Activated CD8-positive, alpha-beta T cell treated with anti-CD3 and anti-CD28 coated beads for 36 hours (primary cell): ENCODE measurements at regions not wholly inside any gene's neighbourhood (a gene's known extent, or its start where the extent isn't known, plus 50 kb on each side); places are given as distances from the start of the nearest gene placed in this dataset.

ENCODE experiments used
- ATAC-seq: fragments of 200-7000 bp; cut with Tn5 transposase; one replicate; pipeline ENCODE4 v1.10.0; 2021; ENCODE audit warnings: mild to moderate bottlenecking, moderate library complexity
- CTCF ChIA-PET: fragments of 350-600 bp; sonication (Branson Sonifier 250); formaldehyde crosslinking; loops from one replicate; lab custom pipeline; 2021; ENCODE audit warnings: antibody characterized with exemption; lab: Charles Lee
- POLR2A ChIA-PET: fragments of 350-600 bp; sonication (Branson Sonifier 250); formaldehyde crosslinking; loops from one replicate; lab custom pipeline; 2021; ENCODE audit warnings: antibody characterized with exemption; lab: Charles Lee
- DNase-seq: peaks from one replicate; pipeline ENCODE4 v3.0.0-alpha.2; 2020
- H3K27ac Mint-ChIP-seq: one replicate; pipeline ENCODE4 v1.8.0; 2021; ENCODE audit warnings: mild to moderate bottlenecking, mixed read lengths
- H3K27me3 Mint-ChIP-seq: one replicate; pipeline ENCODE4 v1.8.0; 2021; ENCODE audit warnings: mixed read lengths
- H3K36me3 Mint-ChIP-seq: one replicate; pipeline ENCODE4 v1.8.0; 2021; ENCODE audit warnings: low read depth, mixed read lengths
- H3K4me1 Mint-ChIP-seq: one replicate; pipeline ENCODE4 v1.8.0; 2021; ENCODE audit warnings: low read depth, mixed read lengths
- H3K4me3 Mint-ChIP-seq: one replicate; pipeline ENCODE4 v1.8.0; 2021; ENCODE audit warnings: mild to moderate bottlenecking, moderate library complexity, mixed read lengths
- H3K9me3 Mint-ChIP-seq: one replicate; pipeline ENCODE4 v1.8.0; 2021; ENCODE audit warnings: mixed read lengths
- intact Hi-C: fragments of 100-400 bp; cut with micrococcal nuclease; formaldehyde crosslinking; loops from one replicate; pipeline ENCODE4 v1.10.0; 2022
- TF ChIP-seq, protein P1 (sequence below): fragments of 200-600 bp; IDR thresholded peaks from one replicate; pipeline ENCODE4 v1.8.0; 2022; ENCODE audit warnings: antibody characterized with exemption, mild to moderate bottlenecking

DNA sequence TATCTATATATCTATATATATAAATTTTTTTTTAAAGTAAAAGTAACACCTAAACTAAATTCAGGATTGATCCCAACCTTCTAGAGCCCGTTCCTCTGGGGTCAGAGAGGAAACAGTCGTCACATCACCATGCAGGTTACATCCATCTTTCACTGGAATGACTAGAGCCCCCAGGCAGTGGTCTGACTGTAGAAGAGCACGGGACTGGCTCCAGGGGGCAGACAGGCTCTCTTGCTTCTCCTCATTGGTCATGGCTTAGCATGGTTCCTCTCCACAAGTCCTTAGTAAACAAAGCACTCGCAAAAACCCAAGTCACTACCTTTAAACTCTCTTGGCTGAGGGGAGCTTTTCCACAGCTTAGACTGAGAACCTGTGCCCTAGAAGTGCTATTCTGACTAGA, 110.5 kb downstream of the NR2F2 start:
- DNase-seq (no peak), ATAC-seq (no peak)
- Mint-ChIP-seq H3K27ac (no peak overlapping the region), H3K9me3 (peaks cover 2% of the 10 kb centered on the region), H3K4me3 (no peak overlapping the region), H3K27me3 (no peaks in the 10 kb centered on the region), H3K36me3 (no peaks in the 10 kb centered on the region), H3K4me1 (no peaks in the 10 kb centered on the region)
- POLR2A ChIA-PET, result no interaction called here
- intact Hi-C loops, result no loop called here
- TF ChIP-seq, protein P1, sequence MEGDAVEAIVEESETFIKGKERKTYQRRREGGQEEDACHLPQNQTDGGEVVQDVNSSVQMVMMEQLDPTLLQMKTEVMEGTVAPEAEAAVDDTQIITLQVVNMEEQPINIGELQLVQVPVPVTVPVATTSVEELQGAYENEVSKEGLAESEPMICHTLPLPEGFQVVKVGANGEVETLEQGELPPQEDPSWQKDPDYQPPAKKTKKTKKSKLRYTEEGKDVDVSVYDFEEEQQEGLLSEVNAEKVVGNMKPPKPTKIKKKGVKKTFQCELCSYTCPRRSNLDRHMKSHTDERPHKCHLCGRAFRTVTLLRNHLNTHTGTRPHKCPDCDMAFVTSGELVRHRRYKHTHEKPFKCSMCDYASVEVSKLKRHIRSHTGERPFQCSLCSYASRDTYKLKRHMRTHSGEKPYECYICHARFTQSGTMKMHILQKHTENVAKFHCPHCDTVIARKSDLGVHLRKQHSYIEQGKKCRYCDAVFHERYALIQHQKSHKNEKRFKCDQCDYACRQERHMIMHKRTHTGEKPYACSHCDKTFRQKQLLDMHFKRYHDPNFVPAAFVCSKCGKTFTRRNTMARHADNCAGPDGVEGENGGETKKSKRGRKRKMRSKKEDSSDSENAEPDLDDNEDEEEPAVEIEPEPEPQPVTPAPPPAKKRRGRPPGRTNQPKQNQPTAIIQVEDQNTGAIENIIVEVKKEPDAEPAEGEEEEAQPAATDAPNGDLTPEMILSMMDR, result no peak
- CTCF ChIA-PET, result no interaction called here

DNA sequence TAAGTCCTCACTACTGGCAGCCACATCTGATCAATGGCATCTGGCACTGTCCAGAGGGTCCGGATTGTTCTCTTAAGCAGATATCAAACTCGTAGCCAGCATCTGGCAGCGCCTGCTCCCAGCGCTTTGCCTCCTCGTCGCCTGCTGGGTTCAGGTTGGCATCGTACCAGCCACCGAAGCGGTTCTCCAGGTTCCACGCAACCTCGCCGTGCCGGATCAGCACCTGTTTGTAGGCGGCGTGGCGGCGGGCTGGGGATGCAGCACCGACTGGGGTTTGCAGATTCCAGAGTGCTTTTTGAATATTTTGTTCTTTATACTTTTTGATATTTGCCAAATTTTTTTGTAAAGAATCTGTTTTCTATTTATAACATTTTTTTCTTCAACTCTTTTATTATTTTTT, 111.6 kb downstream of the NR2F2 start:
- POLR2A ChIA-PET, result no interaction called here

DNA sequence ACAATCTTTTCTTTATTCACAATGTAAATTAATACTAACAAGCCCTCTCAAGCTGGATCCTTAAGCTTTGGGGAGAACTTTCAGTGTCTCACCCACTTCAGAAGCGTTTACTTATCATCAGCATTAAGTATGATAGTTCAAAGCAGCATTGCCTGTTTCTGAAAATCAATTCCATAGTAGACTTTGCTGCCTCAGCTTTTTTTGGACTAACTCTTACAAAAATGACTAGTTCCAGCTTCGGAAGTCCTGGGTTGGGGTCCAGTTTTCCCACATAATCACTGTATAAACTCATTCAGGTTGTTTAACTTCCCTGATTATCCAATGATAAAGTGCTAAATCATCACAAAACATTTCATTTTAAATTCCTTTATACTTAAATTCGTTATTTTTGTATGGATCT, 114.4 kb downstream of the NR2F2 start:
- H3K27ac Mint-ChIP-seq, result no peak overlapping the region
- ATAC-seq (no peak), DNase-seq (no peak)
- ChIA-PET CTCF (interaction anchor here (0.7 kb wide), 1 partner anchor 13 kb away, joined by 4 read pairs; no protein-coding TSS in a partner anchor), POLR2A (no interaction called here)
- intact Hi-C loops, result no loop called here
- H3K4me3 Mint-ChIP-seq, result no peak overlapping the region
- H3K27me3 Mint-ChIP-seq, result no peaks in the 10 kb centered on the region
- peaks cover 2% of the 10 kb centered on the region for H3K9me3 Mint-ChIP-seq
- TF ChIP-seq, protein P1, result no peak
- no peaks in the 10 kb centered on the region for H3K4me1 Mint-ChIP-seq
- H3K36me3 Mint-ChIP-seq, result no peaks in the 10 kb centered on the region

More for the DNA sequence above, 111.6 kb downstream of the NR2F2 start:
- Mint-ChIP-seq H3K9me3 (peaks cover 2% of the 10 kb centered on the region), H3K4me1 (no peaks in the 10 kb centered on the region), H3K36me3 (no peaks in the 10 kb centered on the region), H3K4me3 (no peak overlapping the region), H3K27ac (no peak overlapping the region), H3K27me3 (no peaks in the 10 kb centered on the region)
- intact Hi-C loops, result no loop called here
- TF ChIP-seq, protein P1, result no peak
- ATAC-seq (no peak), DNase-seq (no peak)
- CTCF ChIA-PET, result no interaction called here

DNA sequence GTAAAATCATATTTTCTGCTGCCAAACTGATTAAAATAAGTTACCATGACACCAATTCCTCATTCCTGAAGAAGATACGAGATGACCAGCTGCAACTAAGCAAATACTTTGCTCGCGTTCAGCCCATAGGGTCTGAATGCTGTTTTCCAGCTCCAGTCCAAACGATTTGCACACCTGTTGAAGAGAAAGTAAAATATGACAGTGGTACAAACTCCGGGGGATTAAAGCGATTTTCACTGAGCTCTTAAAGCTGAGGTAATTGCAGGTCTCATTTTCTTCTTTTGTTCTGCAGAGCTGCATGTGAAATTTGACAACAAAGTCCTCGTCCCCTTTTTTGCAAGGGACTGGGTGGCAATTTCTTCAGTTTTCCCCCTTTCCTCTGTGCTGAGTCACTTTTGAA, 118.4 kb downstream of the NR2F2 start:
- TF ChIP-seq, protein P1, result no peak
- Mint-ChIP-seq H3K4me1 (no peaks in the 10 kb centered on the region), H3K27ac (no peak overlapping the region), H3K36me3 (no peaks in the 10 kb centered on the region), H3K4me3 (no peak overlapping the region), H3K9me3 (no peaks in the 10 kb centered on the region), H3K27me3 (no peaks in the 10 kb centered on the region)
- ATAC-seq (no peak), DNase-seq (no peak)
- ChIA-PET CTCF (no interaction called here), POLR2A (no interaction called here)
- intact Hi-C loops, result no loop called here

DNA sequence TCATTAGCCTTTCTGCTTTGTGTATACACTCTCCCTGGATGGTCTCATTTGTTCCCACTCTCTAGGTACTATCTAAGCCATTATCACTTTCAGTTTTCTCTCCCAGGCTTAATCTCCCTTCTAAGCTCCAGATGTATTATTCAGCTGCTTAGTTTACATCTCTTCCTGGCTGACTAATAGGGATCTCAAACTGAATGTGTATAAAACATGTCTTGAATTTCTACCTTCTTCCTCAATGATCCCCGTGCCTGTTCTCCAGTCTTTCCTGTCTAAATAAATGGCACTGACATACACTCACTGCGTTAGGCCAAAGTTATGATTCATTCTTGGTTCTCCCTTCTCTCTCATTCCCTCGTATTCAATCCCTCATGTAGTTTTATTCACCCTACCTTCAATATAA, 127.3 kb downstream of the NR2F2 start:
- no peak overlapping the region for H3K27ac Mint-ChIP-seq
- CTCF ChIA-PET, result interaction anchor here (1.3 kb wide), 1 partner anchor 13 kb away, joined by 4 read pairs; no protein-coding TSS in a partner anchor
- ATAC-seq (no peak), DNase-seq (no peak)
- no peaks in the 10 kb centered on the region for H3K27me3 Mint-ChIP-seq
- H3K36me3 Mint-ChIP-seq, result no peaks in the 10 kb centered on the region
- no peaks in the 10 kb centered on the region for H3K4me1 Mint-ChIP-seq
- no peak overlapping the region for H3K4me3 Mint-ChIP-seq
- H3K9me3 Mint-ChIP-seq, result no peaks in the 10 kb centered on the region
- intact Hi-C loops, result no loop called here
- TF ChIP-seq, protein P1, result no peak
- POLR2A ChIA-PET, result no interaction called here
